ENCODE measurements at regions not wholly inside any gene's neighbourhood (a gene's known extent, or its start where the extent isn't known, plus 50 kb on each side); places are given as distances from the start of the nearest gene placed in this dataset.

GRCh38 chr9:126556560-126557250 is 57.0 kb upstream of the LMX1B start:
- no peak overlapping the region for H3K4me2 ChIP-seq (ENCODE audit: control insufficient read depth, insufficient read depth)
- no peaks in the 10 kb centered on the region for H3K36me3 ChIP-seq (ENCODE audit: control insufficient read depth in 2 of 2, insufficient read depth in 2 of 2, low read length in 1 of 2)
- ChIA-PET SMC1A (ENCODE audit: uncharacterized antibody, unreplicated experiment) (interaction anchor here (2.1 kb wide), 1 partner anchor 60 kb away, joined by 7 read pairs; no protein-coding TSS in a partner anchor), POLR2A (no interaction called here), RAD21 (ENCODE audit: unreplicated experiment) (no interaction called here), CTCF (interaction anchor here (0.5 to 5.1 kb wide), 4 partner anchors 39 to 288 kb away, joined by 3 to 86 read pairs (median 4); no protein-coding TSS in a partner anchor)
- no peaks in the 10 kb centered on the region for H3K27me3 ChIP-seq (replicated peaks in 1 of 2; ENCODE audit: control insufficient read depth in 2 of 2, insufficient read depth in 2 of 2, low read length in 1 of 2)
- no peaks in the 10 kb centered on the region for H3K9me3 ChIP-seq (replicated peaks; ENCODE audit: control insufficient read depth, insufficient read depth, low read length)
- no peak for DNase-seq (ENCODE audit: low read depth, low spot score)
- TF ChIP-seq IRF4 (IDR thresholded peaks at IDR 0.05; ENCODE audit: low read depth, low read length) (no peak), REST (IDR thresholded peaks at IDR 0.05; ENCODE audit: low read depth, low read length) (no peak), CREB1 (IDR thresholded peaks at IDR 0.05; ENCODE audit: low read depth) (no peak), ZSCAN29 (IDR thresholded peaks at IDR 0.05) (no peak), MXI1 (IDR thresholded peaks at IDR 0.05; ENCODE audit: low read depth, low read length) (no peak), CUX1 (IDR thresholded peaks at IDR 0.05; ENCODE audit: insufficient replicate concordance, low read depth, low read length) (no peak)
- in situ Hi-C loops (cut with MboI) (loop anchor here (5.0 kb wide), 1 partner anchor 54 kb away; no protein-coding TSS in a partner anchor), intact Hi-C loops (cut with micrococcal nuclease; ENCODE audit: unreplicated experiment) (no loop called here)
- no peak overlapping the region for H3K27ac ChIP-seq (ENCODE audit: control insufficient read depth, insufficient read depth)
- ATAC-seq: no peak
- H3K79me2 ChIP-seq (ENCODE audit: control insufficient read depth, insufficient read depth, low read length): no peaks in the 10 kb centered on the region
- no peak for FAIRE-seq
- H2AFZ ChIP-seq (ENCODE audit: control insufficient read depth, low read depth, low read length): no peak overlapping the region
- no peaks in the 10 kb centered on the region for H3K4me1 ChIP-seq (ENCODE audit: control insufficient read depth, insufficient read depth, low read length)
- no peak overlapping the region for H3K4me3 ChIP-seq
- WGBS (ENCODE audit: insufficient coverage, insufficient replicate concordance, low lambda C conversion rate, missing lambda C conversion rate): 59% methylated on average over 20 of the region's 21 CpGs
- H4K20me1 ChIP-seq (ENCODE audit: control insufficient read depth, insufficient read depth): no peaks in the 10 kb centered on the region; the same call in 1 of the 2 replicates
- no TSS peak for BruUV-seq (replicated peaks)
- no peak overlapping the region for H3K9ac ChIP-seq (ENCODE audit: control insufficient read depth, insufficient read depth, low read length)
